Transverse colon (tissue), 4 donors: ENCODE measurements at regions not wholly inside any gene's neighbourhood (a gene's known extent, or its start where the extent isn't known, plus 50 kb on each side); places are given as distances from the start of the nearest gene placed in this dataset.

ENCODE experiments used
- DNase-seq: peaks from one replicate; pipeline ENCODE4 v3.0.0-alpha.2; 2019
- H3K27ac ChIP-seq, 4 donors: fragments of 200-600 bp; sonication (generic); 2 replicates each; pipeline ENCODE4 v1.5.1; 2016 to 2018; ENCODE audit warnings: inconsistent platforms in 4 of 4
- H3K27me3 ChIP-seq: fragments of 200-600 bp; sonication (generic); 2 replicates; pipeline ENCODE4 v1.5.1; 2017; ENCODE audit warnings: inconsistent platforms
- H3K36me3 ChIP-seq, 4 donors: fragments of 200-600 bp; sonication (generic); 2 replicates each; pipeline ENCODE4 v1.5.1; 2017 to 2019; ENCODE audit warnings: inconsistent platforms in 4 of 4
- H3K4me1 ChIP-seq, 4 donors: fragments of 200-600 bp; sonication (generic); 2 replicates each; pipeline ENCODE4 v1.5.1; 2017 to 2020; ENCODE audit warnings: inconsistent platforms in 4 of 4
- H3K4me3 ChIP-seq, 4 donors: fragments of 200-600 bp; sonication (generic); 1 replicate in 1 of 4; 2 replicates in 3 of 4; pipeline versions ENCODE4 v1.5.1 to v1.6.1; 2017 to 2019; ENCODE audit warnings: inconsistent platforms in 4 of 4
- H3K9me3 ChIP-seq, 2 donors: fragments of 200-600 bp; sonication (generic); 2 replicates each; pipeline ENCODE4 v1.5.1; 2017 to 2019; ENCODE audit warnings: inconsistent platforms in 2 of 2
- EP300 ChIP-seq: sonication (generic); formaldehyde crosslinking; IDR thresholded peaks from one replicate; pipeline ENCODE4 v1.6.1; 2017; ENCODE audit warnings: antibody characterized with exemption, low read depth
- POLR2A ChIP-seq: fragments of 450-650 bp; IDR thresholded peaks from one replicate; pipeline ENCODE4 v1.6.1; 2016; ENCODE audit warnings: antibody characterized with exemption, mild to moderate bottlenecking, moderate library complexity
- POLR2AphosphoS5 ChIP-seq, 3 donors: sonication (generic); formaldehyde crosslinking; IDR thresholded peaks; one replicate each; pipeline ENCODE4 v1.6.1; 2016; ENCODE audit warnings: antibody characterized with exemption in 3 of 3
- WGBS, 2 donors: methylation state at CpG; one replicate each; pipeline ENCODE4 v1.1.5; 2018; ENCODE audit warnings: low coverage in 1 of 2; 5-methylcytosine and 5-hydroxymethylcytosine counted together
- in situ Hi-C, 4 donors: fragments of 200-750 bp; cut with MboI; loops; one replicate each; pipeline versions ENCODE4 v1.15.0 to v1.15.1; 2017; ENCODE audit warnings: low sequenced_read_pairs in 3 of 4, low pct_ligation_motif_present in 1 of 4, low pct_unique_long_range_greater_than_20kb in 1 of 4
- intact Hi-C: fragments of 100-400 bp; cut with DNase I; formaldehyde crosslinking; loops from one replicate; pipeline ENCODE4 v1.15.1; 2023; ENCODE audit warnings: low total_unique reads
- TF ChIP-seq, protein P1 (sequence below), 5 experiments: fragments of 200-600 bp in 3 of 5; fragments of 450-650 bp in 2 of 5; sonication (generic) in 3 of 5; IDR thresholded peaks; 1 replicate in 2 of 5; 2 replicates in 3 of 5; pipeline ENCODE4 v1.5.1; 2016 to 2017; ENCODE audit warnings: antibody characterized with exemption in 5 of 5, inconsistent platforms in 3 of 5, mild to moderate bottlenecking in 2 of 5, moderate library complexity in 1 of 5

DNA sequence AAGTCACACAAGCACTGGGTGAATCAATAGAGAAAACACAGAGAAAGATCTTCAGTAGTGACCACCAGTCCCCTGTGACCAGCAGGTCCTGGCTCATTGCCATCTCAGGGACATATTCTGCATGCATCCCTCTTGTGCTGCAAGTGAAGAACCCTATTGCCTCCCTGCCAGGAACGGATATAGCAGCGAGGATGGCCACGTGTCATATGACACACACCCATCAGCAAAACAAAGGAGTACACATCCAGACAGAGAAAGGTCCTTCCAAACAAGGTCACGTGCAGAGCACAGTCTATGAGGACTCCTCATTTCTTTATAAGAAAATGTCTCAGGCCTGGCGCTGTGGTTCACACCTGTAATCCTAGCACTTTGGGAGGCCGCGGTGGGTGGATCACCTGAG lies 638.4 kb downstream of the FLRT2 start:
- no peaks in the 10 kb centered on the region for H3K36me3 ChIP-seq
- intact Hi-C loops (no loop called here), in situ Hi-C loops (no loop called here)
- H3K9me3 ChIP-seq, result peaks cover 0 to 9% of the 10 kb centered on the region in 2 donors
- 86 to 93% methylated on average over 6 to 7 of the region's 7 CpGs for WGBS, 2 donors
- no peak overlapping the region for H3K4me3 ChIP-seq
- H3K27me3 ChIP-seq, result no peaks in the 10 kb centered on the region
- no peaks in the 10 kb centered on the region for H3K4me1 ChIP-seq
- DNase-seq, result no peak
- TF ChIP-seq EP300 (no peak), POLR2AphosphoS5 (IDR thresholded peaks at IDR 0.05) (no peak), POLR2A (no peak)
- TF ChIP-seq, protein P1, sequence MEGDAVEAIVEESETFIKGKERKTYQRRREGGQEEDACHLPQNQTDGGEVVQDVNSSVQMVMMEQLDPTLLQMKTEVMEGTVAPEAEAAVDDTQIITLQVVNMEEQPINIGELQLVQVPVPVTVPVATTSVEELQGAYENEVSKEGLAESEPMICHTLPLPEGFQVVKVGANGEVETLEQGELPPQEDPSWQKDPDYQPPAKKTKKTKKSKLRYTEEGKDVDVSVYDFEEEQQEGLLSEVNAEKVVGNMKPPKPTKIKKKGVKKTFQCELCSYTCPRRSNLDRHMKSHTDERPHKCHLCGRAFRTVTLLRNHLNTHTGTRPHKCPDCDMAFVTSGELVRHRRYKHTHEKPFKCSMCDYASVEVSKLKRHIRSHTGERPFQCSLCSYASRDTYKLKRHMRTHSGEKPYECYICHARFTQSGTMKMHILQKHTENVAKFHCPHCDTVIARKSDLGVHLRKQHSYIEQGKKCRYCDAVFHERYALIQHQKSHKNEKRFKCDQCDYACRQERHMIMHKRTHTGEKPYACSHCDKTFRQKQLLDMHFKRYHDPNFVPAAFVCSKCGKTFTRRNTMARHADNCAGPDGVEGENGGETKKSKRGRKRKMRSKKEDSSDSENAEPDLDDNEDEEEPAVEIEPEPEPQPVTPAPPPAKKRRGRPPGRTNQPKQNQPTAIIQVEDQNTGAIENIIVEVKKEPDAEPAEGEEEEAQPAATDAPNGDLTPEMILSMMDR (IDR thresholded peaks at IDR 0.05), result no peak
- H3K27ac ChIP-seq, result no peak overlapping the region

- in situ Hi-C loops (no loop called here), intact Hi-C loops (no loop called here)
- no peak overlapping the region for H3K27ac ChIP-seq
- H3K9me3 ChIP-seq, result peaks cover 0 to 9% of the 10 kb centered on the region in 2 donors
- TF ChIP-seq POLR2AphosphoS5 (IDR thresholded peaks at IDR 0.05) (no peak), EP300 (no peak), POLR2A (no peak)
- TF ChIP-seq, protein P1 (IDR thresholded peaks at IDR 0.05), result no peak
- DNase-seq, result no peak
- H3K36me3 ChIP-seq, result no peaks in the 10 kb centered on the region
- no peaks in the 10 kb centered on the region for H3K27me3 ChIP-seq
- no peaks in the 10 kb centered on the region for H3K4me1 ChIP-seq
- H3K4me3 ChIP-seq, result no peak overlapping the region
- WGBS, 2 donors, result 60% methylated on average over 1 to 2 of the region's 2 CpGs
Measured at GRCh38 chr14:86166541-86166940, 636.6 kb downstream of the FLRT2 start.

DNA sequence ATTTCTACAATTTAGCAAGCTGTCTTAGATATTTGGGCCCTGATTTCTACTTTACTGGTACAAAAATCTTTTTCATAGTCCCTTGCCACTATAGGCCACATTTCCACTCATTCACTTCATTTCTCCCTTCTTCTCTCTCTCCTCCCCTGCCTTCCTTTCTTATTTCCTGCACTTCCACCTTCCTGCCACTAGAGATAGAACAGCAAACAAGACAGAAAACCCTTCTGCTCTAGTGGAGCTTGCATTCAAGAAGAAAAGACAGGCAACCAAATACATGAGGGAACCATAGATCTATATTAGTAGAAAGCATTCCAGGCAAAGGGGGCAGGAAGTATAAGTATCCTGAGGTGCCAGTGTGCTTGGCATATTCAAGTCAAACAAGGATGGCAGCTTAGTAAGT lies 623.5 kb downstream of the FLRT2 start:
- H3K9me3 ChIP-seq, result no peaks in the 10 kb centered on the region
- in situ Hi-C loops, result no loop called here
- H3K27ac ChIP-seq, result no peak overlapping the region
- H3K27me3 ChIP-seq, result no peaks in the 10 kb centered on the region
- no peak for DNase-seq
- no peak overlapping the region for H3K4me3 ChIP-seq
- TF ChIP-seq EP300 (no peak), POLR2AphosphoS5 (IDR thresholded peaks at IDR 0.05) (no peak), POLR2A (no peak)
- TF ChIP-seq, protein P1 (IDR thresholded peaks at IDR 0.05), result no peak
- no peaks in the 10 kb centered on the region for H3K36me3 ChIP-seq
- intact Hi-C loops, result no loop called here
- H3K4me1 ChIP-seq, result no peaks in the 10 kb centered on the region

GRCh38 chr14:86143248-86143647 lies 613.3 kb downstream of the FLRT2 start:
- no peaks in the 10 kb centered on the region for H3K4me1 ChIP-seq
- H3K36me3 ChIP-seq, result no peaks in the 10 kb centered on the region
- H3K9me3 ChIP-seq, result no peaks in the 10 kb centered on the region
- TF ChIP-seq EP300 (no peak), POLR2A (no peak), POLR2AphosphoS5 (IDR thresholded peaks at IDR 0.05) (no peak)
- TF ChIP-seq, protein P1 (IDR thresholded peaks at IDR 0.05), result no peak
- H3K27ac ChIP-seq, result no peak overlapping the region
- H3K4me3 ChIP-seq, result no peak overlapping the region
- WGBS, 2 donors, result 38 to 70% methylated on average over 1 of the region's 1 CpG
- intact Hi-C loops, result no loop called here
- in situ Hi-C loops, result no loop called here
- no peak for DNase-seq
- H3K27me3 ChIP-seq, result no peaks in the 10 kb centered on the region
